HEK293T (cell line): ENCODE measurements at regions not wholly inside any gene's neighbourhood (a gene's known extent, or its start where the extent isn't known, plus 50 kb on each side); places are given as distances from the start of the nearest gene placed in this dataset.

Experiments used
- CTCF ChIA-PET: fragments of 350-600 bp; formaldehyde crosslinking; extraction: SDS; loops from one replicate; lab custom pipeline; 2021; ENCODE audit warnings: antibody characterized with exemption, inconsistent platforms; lab: Yijun Ruan, JAX
- POLR2A ChIA-PET: fragments of 350-600 bp; formaldehyde crosslinking; extraction: SDS; loops from one replicate; lab custom pipeline; 2020; ENCODE audit warnings: antibody characterized with exemption, inconsistent platforms; lab: Yijun Ruan, JAX
- DNase-seq: peaks from one replicate; pipeline ENCODE4 v3.0.0; 2012; ENCODE audit warnings: mixed read lengths; ENCODE audit errors: extremely low spot score
- ARNT ChIP-seq: fragments of 450-650 bp; IDR thresholded peaks from 2 replicates; pipeline ENCODE4 v1.6.1; 2017; ENCODE audit warnings: mild to moderate bottlenecking
- BHLHE40 ChIP-seq: fragments of 450-650 bp; IDR thresholded peaks from 2 replicates; pipeline ENCODE4 v1.6.1; 2016; ENCODE audit warnings: mild to moderate bottlenecking, moderate library complexity, borderline replicate concordance
- CTBP1 ChIP-seq: fragments of 450-650 bp; IDR thresholded peaks from 2 replicates; pipeline ENCODE4 v1.6.1; 2016; ENCODE audit warnings: borderline replicate concordance
- ELF4 ChIP-seq: fragments of 450-650 bp; IDR thresholded peaks from 2 replicates; pipeline ENCODE4 v1.6.1; 2017; ENCODE audit warnings: antibody characterized with exemption
- FOXA1 ChIP-seq: fragments of 450-650 bp; IDR thresholded peaks from 2 replicates; pipeline ENCODE4 v1.6.1; 2016; ENCODE audit warnings: mild to moderate bottlenecking
- FOXK2 ChIP-seq: fragments of 450-650 bp; IDR thresholded peaks from 2 replicates; pipeline ENCODE4 v1.6.1; 2016; ENCODE audit warnings: mild to moderate bottlenecking
- FOXM1 ChIP-seq: fragments of 450-650 bp; IDR thresholded peaks from 2 replicates; pipeline ENCODE4 v1.6.1; 2017; ENCODE audit warnings: mild to moderate bottlenecking, borderline replicate concordance
- HDGF ChIP-seq: fragments of 450-650 bp; IDR thresholded peaks from 2 replicates; pipeline ENCODE4 v1.6.1; 2017; ENCODE audit warnings: antibody characterized with exemption, borderline replicate concordance
- L3MBTL2 ChIP-seq: fragments of 450-650 bp; conservative IDR thresholded peaks from 2 replicates; pipeline ENCODE4 v1.6.1; 2016; ENCODE audit warnings: mild to moderate bottlenecking
- LEF1 ChIP-seq: fragments of 450-650 bp; IDR thresholded peaks from 2 replicates; pipeline ENCODE4 v1.6.1; 2017; ENCODE audit warnings: mild to moderate bottlenecking, borderline replicate concordance
- NFRKB ChIP-seq: fragments of 450-650 bp; IDR thresholded peaks from 2 replicates; pipeline ENCODE4 v1.6.1; 2016; ENCODE audit warnings: mild to moderate bottlenecking, moderate library complexity
- PKNOX1 ChIP-seq: fragments of 450-650 bp; IDR thresholded peaks from 2 replicates; pipeline ENCODE4 v1.6.1; 2016
- SP1 ChIP-seq: fragments of 450-650 bp; IDR thresholded peaks from 2 replicates; pipeline ENCODE4 v1.6.1; 2017
- SUZ12 ChIP-seq: fragments of 450-650 bp; IDR thresholded peaks from 2 replicates; pipeline ENCODE4 v1.6.1; 2016; ENCODE audit warnings: mild to moderate bottlenecking
- TARDBP ChIP-seq: fragments of 450-650 bp; IDR thresholded peaks from 2 replicates; pipeline ENCODE4 v1.6.1; 2016
- ZNF384 ChIP-seq: fragments of 450-650 bp; IDR thresholded peaks from 2 replicates; pipeline ENCODE4 v1.6.1; 2016

GRCh38 chr5:170178814-170179213 is 54.0 kb upstream of the C5orf58 start:
- DNase-seq = no peak
- ChIA-PET CTCF (interaction anchor here (0.6 kb wide), 1 partner anchor 18 kb away, joined by 3 read pairs; no protein-coding TSS in a partner anchor), POLR2A (no interaction called here)
- no peak for TF ChIP-seq TARDBP
- no peak for TF ChIP-seq LEF1
- no peak for TF ChIP-seq FOXA1
- TF ChIP-seq FOXK2 = no peak
- no peak for TF ChIP-seq BHLHE40
- TF ChIP-seq ELF4 = no peak
- TF ChIP-seq HDGF = no peak
- TF ChIP-seq ZNF384 = no peak
- no peak for TF ChIP-seq SP1
- TF ChIP-seq PKNOX1 = no peak

- POLR2A ChIA-PET = no interaction called here
Measured at GRCh38 chr5:170179626-170180025, 53.2 kb upstream of the C5orf58 start.

GRCh38 chr5:170181902-170182301 is 50.9 kb upstream of the C5orf58 start:
- POLR2A ChIA-PET = interaction anchor here (0.6 kb wide), 1 partner anchor 1082 kb away, joined by 3 read pairs; no protein-coding TSS in a partner anchor
- CTCF ChIA-PET = interaction anchor here (0.7 kb wide), 1 partner anchor 37 kb away, joined by 3 read pairs; no protein-coding TSS in a partner anchor
- no peak for DNase-seq
- no peak for TF ChIP-seq PKNOX1
- TF ChIP-seq HDGF = no peak
- no peak for TF ChIP-seq CTBP1
- TF ChIP-seq TARDBP = no peak
- TF ChIP-seq L3MBTL2 = no peak
- TF ChIP-seq FOXM1 = no peak
- no peak for TF ChIP-seq FOXK2
- no peak for TF ChIP-seq FOXA1
- no peak for TF ChIP-seq SP1
- no peak for TF ChIP-seq BHLHE40
- TF ChIP-seq ARNT = no peak
- TF ChIP-seq NFRKB = no peak
- no peak for TF ChIP-seq ZNF384
- no peak for TF ChIP-seq ELF4

More at GRCh38 chr5:170179626-170180025, 53.2 kb upstream of the C5orf58 start:
- CTCF ChIA-PET = no interaction called here
- DNase-seq = no peak
- TF ChIP-seq BHLHE40 (no peak), SP1 (no peak), L3MBTL2 (no peak), ARNT (no peak), FOXM1 (no peak)

- DNase-seq = no peak
- TF ChIP-seq SP1 (no peak), FOXM1 (no peak), TARDBP (no peak), FOXA1 (no peak), SUZ12 (no peak)
- POLR2A ChIA-PET = interaction anchor here (0.6 kb wide), 1 partner anchor 1083 kb away, joined by 3 read pairs; no protein-coding TSS in a partner anchor
- CTCF ChIA-PET = interaction anchor here (0.6 kb wide), 2 partner anchors 30 to 81 kb away, joined by 3 to 4 read pairs; no protein-coding TSS in a partner anchor
Measured at GRCh38 chr5:170182491-170182890, 50.3 kb upstream of the C5orf58 start.
